Suprapubic skin (tissue), 3 donors: ENCODE measurements at regions not wholly inside any gene's neighbourhood (a gene's known extent, or its start where the extent isn't known, plus 50 kb on each side); places are given as distances from the start of the nearest gene placed in this dataset.

ENCODE experiments used
- CTCF ChIP-seq, 2 donors: fragments of 200-600 bp in 1 of 2; fragments of 450-650 bp in 1 of 2; sonication (generic) in 1 of 2; IDR thresholded peaks; one replicate each; pipeline ENCODE4 v1.5.1; 2016 to 2019; ENCODE audit warnings: antibody characterized with exemption in 2 of 2, mild to moderate bottlenecking in 1 of 2, moderate library complexity in 1 of 2
- EP300 ChIP-seq: sonication (generic); formaldehyde crosslinking; IDR thresholded peaks from one replicate; pipeline ENCODE4 v1.6.1; 2017; ENCODE audit warnings: antibody characterized with exemption

- TF ChIP-seq CTCF (IDR thresholded peaks at IDR 0.05) (no peak), EP300 (no peak)
Observed at GRCh38 chr6:169848946-169849345, 97.5 kb downstream of the ERMARD start.
